ENCODE measurements at regions not wholly inside any gene's neighbourhood (a gene's known extent, or its start where the extent isn't known, plus 50 kb on each side); places are given as distances from the start of the nearest gene placed in this dataset.
"Not testable (repeated sequence)": the region's sequence is repeated elsewhere in the genome, so short reads cannot be mapped to it uniquely, and the experiment has no call there.

GRCh38 chr3:8311321-8311720, 190.3 kb upstream of the LMCD1 start:
- DNase-seq (ENCODE audit: low spot score) = no peak

GRCh38 chr3:8312685-8313084, 188.9 kb upstream of the LMCD1 start:
- DNase-seq (ENCODE audit: low spot score) = no peak

- DNase-seq (ENCODE audit: low spot score) = no peak
These were observed 187.9 kb upstream of the LMCD1 start for GRCh38 chr3:8313560-8314267.

- DNase-seq (ENCODE audit: low spot score) = not testable (repeated sequence)
These were observed 186.1 kb upstream of the LMCD1 start for GRCh38 chr3:8315526-8315925.

GRCh38 chr3:8317661-8318649, 183.7 kb upstream of the LMCD1 start:
- DNase-seq (ENCODE audit: low spot score) = no peak

- peak; percentile 24 for DNase-seq (ENCODE audit: low spot score)
These were observed 181.5 kb upstream of the LMCD1 start for GRCh38 chr3:8319935-8320634.

GRCh38 chr3:8320711-8321458, 180.7 kb upstream of the LMCD1 start:
- no peak for DNase-seq (ENCODE audit: low spot score)

- DNase-seq (ENCODE audit: low spot score) = no peak
These were observed 176.9 kb upstream of the LMCD1 start for GRCh38 chr3:8324747-8325146.

GRCh38 chr3:8325306-8325705, 176.3 kb upstream of the LMCD1 start:
- DNase-seq (ENCODE audit: low spot score) = no peak

GRCh38 chr3:8325833-8326232, 175.8 kb upstream of the LMCD1 start:
- not testable (repeated sequence) for DNase-seq (ENCODE audit: low spot score)

GRCh38 chr3:8327739-8328138, 173.9 kb upstream of the LMCD1 start:
- no peak for DNase-seq (ENCODE audit: low spot score)

GRCh38 chr3:8328967-8329366, 172.7 kb upstream of the LMCD1 start:
- no peak for DNase-seq (ENCODE audit: low spot score)

- DNase-seq (ENCODE audit: low spot score) = no peak
These were observed 172.0 kb upstream of the LMCD1 start for GRCh38 chr3:8329598-8329997.

GRCh38 chr3:8336456-8336855, 165.2 kb upstream of the LMCD1 start:
- DNase-seq (ENCODE audit: low spot score) = no peak

- DNase-seq (ENCODE audit: low spot score) = no peak
These were observed 163.2 kb upstream of the LMCD1 start for GRCh38 chr3:8338424-8338823.

- no peak for DNase-seq (ENCODE audit: low spot score)
These were observed 159.8 kb upstream of the LMCD1 start for GRCh38 chr3:8341821-8342247.

GRCh38 chr3:8343058-8343457, 158.6 kb upstream of the LMCD1 start:
- DNase-seq (ENCODE audit: low spot score) = no peak

- no peak for DNase-seq (ENCODE audit: low spot score)
These were observed 156.2 kb upstream of the LMCD1 start for GRCh38 chr3:8345398-8345797.

GRCh38 chr3:8348076-8348475, 153.5 kb upstream of the LMCD1 start:
- no peak for DNase-seq (ENCODE audit: low spot score)

GRCh38 chr3:8352475-8352874, 149.1 kb upstream of the LMCD1 start:
- no peak for DNase-seq (ENCODE audit: low spot score)

GRCh38 chr3:8353364-8353763, 148.3 kb upstream of the LMCD1 start:
- DNase-seq (ENCODE audit: low spot score) = no peak

- DNase-seq (ENCODE audit: low spot score) = no peak
These were observed 146.3 kb upstream of the LMCD1 start for GRCh38 chr3:8355346-8355745.

Measured in kidney capillary endothelial cell (primary cell).